Central memory CD8-positive, alpha-beta T cell (primary cell): ENCODE measurements at regions not wholly inside any gene's neighbourhood (a gene's known extent, or its start where the extent isn't known, plus 50 kb on each side); places are given as distances from the start of the nearest gene placed in this dataset.

Experiments used
- ATAC-seq: fragments of 150-1000 bp; cut with Tn5 transposase; replicated peaks from 2 replicates; pipeline ENCODE4 v1.10.0; 2022; ENCODE audit warnings: mild to moderate bottlenecking, moderate FRiP score, moderate number of reproducible peaks; ENCODE audit not compliant: poor library complexity, severe bottlenecking; ENCODE audit errors: extremely low read depth
- DNase-seq, 2 donors: peaks; one replicate each; pipeline ENCODE4 v3.0.0; 2021; ENCODE audit warnings: low spot score in 2 of 2
- H3K27ac Mint-ChIP-seq: one replicate; pipeline ENCODE4 v1.8.0; 2022; ENCODE audit warnings: low read depth, mild to moderate bottlenecking, moderate library complexity, mixed read lengths
- H3K27me3 Mint-ChIP-seq: one replicate; pipeline ENCODE4 v1.8.0; 2022; ENCODE audit warnings: mixed read lengths
- H3K36me3 Mint-ChIP-seq: one replicate; pipeline ENCODE4 v1.8.0; 2022; ENCODE audit warnings: mild to moderate bottlenecking, moderate library complexity, mixed read lengths; ENCODE audit not compliant: insufficient read depth
- H3K4me1 Mint-ChIP-seq: one replicate; pipeline ENCODE4 v1.8.0; 2022; ENCODE audit warnings: mixed read lengths
- H3K4me3 Mint-ChIP-seq: one replicate; pipeline ENCODE4 v1.8.0; 2022; ENCODE audit warnings: mild to moderate bottlenecking, moderate library complexity, mixed read lengths
- H3K9me3 Mint-ChIP-seq: one replicate; pipeline ENCODE4 v1.8.0; 2022; ENCODE audit warnings: mixed read lengths

- Mint-ChIP-seq H3K4me1 (no peaks in the 10 kb centered on the region), H3K9me3 (no peaks in the 10 kb centered on the region), H3K27ac (no peak overlapping the region), H3K36me3 (no peaks in the 10 kb centered on the region), H3K4me3 (no peak overlapping the region), H3K27me3 (peaks cover 40% of the 10 kb centered on the region)
- ATAC-seq: no peak
- no peak for DNase-seq
Observed at GRCh38 chr9:126154869-126155268, 171.8 kb upstream of the MVB12B start.

GRCh38 chr9:126155756-126156664 is 170.6 kb upstream of the MVB12B start:
- no peak overlapping the region for H3K27ac Mint-ChIP-seq
- no peaks in the 10 kb centered on the region for H3K36me3 Mint-ChIP-seq
- H3K4me3 Mint-ChIP-seq: no peak overlapping the region
- DNase-seq: no peak
- no peak for ATAC-seq
- peaks cover 47% of the 10 kb centered on the region for H3K27me3 Mint-ChIP-seq
- no peaks in the 10 kb centered on the region for H3K4me1 Mint-ChIP-seq
- H3K9me3 Mint-ChIP-seq: no peaks in the 10 kb centered on the region

- Mint-ChIP-seq H3K4me1 (no peaks in the 10 kb centered on the region), H3K36me3 (no peaks in the 10 kb centered on the region), H3K27ac (no peak overlapping the region), H3K4me3 (no peak overlapping the region), H3K9me3 (no peaks in the 10 kb centered on the region), H3K27me3 (peaks cover 52% of the 10 kb centered on the region)
- no peak for ATAC-seq
- DNase-seq: no peak
Observed at GRCh38 chr9:126156898-126157297, 169.7 kb upstream of the MVB12B start.

GRCh38 chr9:126157423-126157822 is 169.2 kb upstream of the MVB12B start:
- Mint-ChIP-seq H3K36me3 (no peaks in the 10 kb centered on the region), H3K4me1 (no peaks in the 10 kb centered on the region), H3K27me3 (peaks cover 52% of the 10 kb centered on the region), H3K27ac (no peak overlapping the region), H3K9me3 (no peaks in the 10 kb centered on the region), H3K4me3 (no peak overlapping the region)
- DNase-seq: no peak
- no peak for ATAC-seq

GRCh38 chr9:126157826-126158587 is 168.6 kb upstream of the MVB12B start:
- no peaks in the 10 kb centered on the region for H3K9me3 Mint-ChIP-seq

GRCh38 chr9:126158588-126159429 is 167.8 kb upstream of the MVB12B start:
- no peak for DNase-seq
- H3K27me3 Mint-ChIP-seq: peaks cover 49% of the 10 kb centered on the region
- no peak overlapping the region for H3K4me3 Mint-ChIP-seq
- H3K27ac Mint-ChIP-seq: no peak overlapping the region
- H3K9me3 Mint-ChIP-seq: no peaks in the 10 kb centered on the region
- H3K36me3 Mint-ChIP-seq: no peaks in the 10 kb centered on the region
- H3K4me1 Mint-ChIP-seq: no peaks in the 10 kb centered on the region
- no peak for ATAC-seq

More at GRCh38 chr9:126157826-126158587, 168.6 kb upstream of the MVB12B start:
- no peak for DNase-seq
- ATAC-seq: no peak
- no peaks in the 10 kb centered on the region for H3K4me1 Mint-ChIP-seq
- H3K27me3 Mint-ChIP-seq: peaks cover 52% of the 10 kb centered on the region
- H3K27ac Mint-ChIP-seq: no peak overlapping the region
- no peak overlapping the region for H3K4me3 Mint-ChIP-seq
- no peaks in the 10 kb centered on the region for H3K36me3 Mint-ChIP-seq

- ATAC-seq (no peak), DNase-seq (no peak)
- H3K27me3 Mint-ChIP-seq: peaks cover 41% of the 10 kb centered on the region
- no peaks in the 10 kb centered on the region for H3K9me3 Mint-ChIP-seq
- H3K36me3 Mint-ChIP-seq: no peaks in the 10 kb centered on the region
- no peak overlapping the region for H3K4me3 Mint-ChIP-seq
- no peaks in the 10 kb centered on the region for H3K4me1 Mint-ChIP-seq
- H3K27ac Mint-ChIP-seq: no peak overlapping the region
Observed at GRCh38 chr9:126159430-126160060, 167.1 kb upstream of the MVB12B start.

- ATAC-seq (no peak), DNase-seq (no peak)
- Mint-ChIP-seq H3K27me3 (peaks cover 47% of the 10 kb centered on the region), H3K4me3 (no peak overlapping the region), H3K27ac (no peak overlapping the region), H3K9me3 (no peaks in the 10 kb centered on the region), H3K4me1 (no peaks in the 10 kb centered on the region), H3K36me3 (no peaks in the 10 kb centered on the region)
Observed at GRCh38 chr9:126160067-126160853, 166.4 kb upstream of the MVB12B start.

GRCh38 chr9:126160854-126161329 is 165.7 kb upstream of the MVB12B start:
- Mint-ChIP-seq H3K27me3 (peaks cover 53% of the 10 kb centered on the region), H3K27ac (no peak overlapping the region), H3K9me3 (no peaks in the 10 kb centered on the region), H3K4me1 (no peaks in the 10 kb centered on the region), H3K36me3 (no peaks in the 10 kb centered on the region), H3K4me3 (no peak overlapping the region)
- DNase-seq: no peak
- no peak for ATAC-seq

GRCh38 chr9:126162611-126163381 is 163.8 kb upstream of the MVB12B start:
- peaks cover 64% of the 10 kb centered on the region for H3K27me3 Mint-ChIP-seq
- no peaks in the 10 kb centered on the region for H3K4me1 Mint-ChIP-seq
- peaks cover 2% of the 10 kb centered on the region for H3K36me3 Mint-ChIP-seq
- H3K27ac Mint-ChIP-seq: no peak overlapping the region
- no peak for ATAC-seq
- no peak for DNase-seq
- H3K4me3 Mint-ChIP-seq: no peak overlapping the region
- H3K9me3 Mint-ChIP-seq: no peaks in the 10 kb centered on the region
